SU-DHL-6 (cell line): ENCODE measurements at regions not wholly inside any gene's neighbourhood (a gene's known extent, or its start where the extent isn't known, plus 50 kb on each side); places are given as distances from the start of the nearest gene placed in this dataset.

Experiments
- CTCF ChIP-seq: fragments of 200-600 bp; sonication (generic); IDR thresholded peaks from one replicate; pipeline ENCODE4 v1.5.1; 2017; ENCODE audit warnings: antibody characterized with exemption, mild to moderate bottlenecking, low read length, moderate library complexity; ENCODE audit not compliant: insufficient read depth, poor library complexity, severe bottlenecking
- EZH2phosphoT487 ChIP-seq: fragments of 200-600 bp; sonication (generic), shearing (Covaris generic); conservative IDR thresholded peaks from 2 replicates; pipeline ENCODE4 v1.6.1; 2018; ENCODE audit warnings: mild to moderate bottlenecking, antibody characterized with exemption, low read length, moderate library complexity, mixed read lengths

- TF ChIP-seq CTCF (no peak), EZH2phosphoT487 (no peak)
Measured at GRCh38 chr2:8457092-8457481, 224.8 kb upstream of the ID2 start.
